Activated naive CD4-positive, alpha-beta T cell treated with anti-CD3 and anti-CD28 coated beads for 36 hours (primary cell): ENCODE measurements at regions not wholly inside any gene's neighbourhood (a gene's known extent, or its start where the extent isn't known, plus 50 kb on each side); places are given as distances from the start of the nearest gene placed in this dataset.
"Not testable (repeated sequence)": the region's sequence is repeated elsewhere in the genome, so short reads cannot be mapped to it uniquely, and the experiment has no call there.

ENCODE experiments used
- CTCF ChIA-PET: fragments of 350-600 bp; sonication (Branson Sonifier 250); formaldehyde crosslinking; loops from one replicate; lab custom pipeline; 2021; ENCODE audit warnings: antibody characterized with exemption; lab: Charles Lee
- DNase-seq: peaks from one replicate; pipeline ENCODE4 v3.0.0-alpha.2; 2020
- H3K27ac Mint-ChIP-seq: one replicate; pipeline ENCODE4 v1.8.0; 2021; ENCODE audit warnings: mild to moderate bottlenecking, mixed read lengths
- H3K27me3 Mint-ChIP-seq: one replicate; pipeline ENCODE4 v1.8.0; 2021; ENCODE audit warnings: low read depth, mixed read lengths
- H3K36me3 Mint-ChIP-seq: one replicate; pipeline ENCODE4 v1.8.0; 2021; ENCODE audit warnings: low read depth, mixed read lengths
- H3K4me1 Mint-ChIP-seq: one replicate; pipeline ENCODE4 v1.8.0; 2021; ENCODE audit warnings: low read depth, mixed read lengths
- H3K4me3 Mint-ChIP-seq: one replicate; pipeline ENCODE4 v1.8.0; 2021; ENCODE audit warnings: mild to moderate bottlenecking, moderate library complexity, mixed read lengths
- H3K9me3 Mint-ChIP-seq: one replicate; pipeline ENCODE4 v1.8.0; 2021; ENCODE audit warnings: mixed read lengths
- intact Hi-C: fragments of 100-400 bp; cut with micrococcal nuclease; formaldehyde crosslinking; loops from one replicate; pipeline ENCODE4 v1.15.1; 2023

- intact Hi-C loops = no loop called here
Measured at GRCh38 chr6:168858926-168859325, 394.7 kb downstream of the THBS2 start.

GRCh38 chr6:168856914-168857313 lies 396.7 kb downstream of the THBS2 start:
- Mint-ChIP-seq H3K4me3 (no peak overlapping the region), H3K9me3 (no peaks in the 10 kb centered on the region), H3K27me3 (no peaks in the 10 kb centered on the region), H3K27ac (no peak overlapping the region), H3K36me3 (no peaks in the 10 kb centered on the region), H3K4me1 (peaks cover 2% of the 10 kb centered on the region)
- no peak for DNase-seq
- CTCF ChIA-PET = no interaction called here
- intact Hi-C loops = no loop called here

More at GRCh38 chr6:168858926-168859325, 394.7 kb downstream of the THBS2 start:
- Mint-ChIP-seq H3K4me1 (no peaks in the 10 kb centered on the region), H3K27ac (no peak overlapping the region), H3K4me3 (no peak overlapping the region), H3K36me3 (no peaks in the 10 kb centered on the region), H3K9me3 (no peaks in the 10 kb centered on the region), H3K27me3 (no peaks in the 10 kb centered on the region)
- DNase-seq = no peak
- CTCF ChIA-PET = no interaction called here

GRCh38 chr6:168852376-168852884 lies 401.2 kb downstream of the THBS2 start:
- CTCF ChIA-PET = no interaction called here
- intact Hi-C loops = no loop called here

GRCh38 chr6:168851460-168852375 lies 401.9 kb downstream of the THBS2 start:
- no peak for DNase-seq
- Mint-ChIP-seq H3K27ac (no peak overlapping the region), H3K4me3 (no peak overlapping the region), H3K36me3 (no peaks in the 10 kb centered on the region), H3K27me3 (no peaks in the 10 kb centered on the region), H3K4me1 (peaks cover 8% of the 10 kb centered on the region), H3K9me3 (no peaks in the 10 kb centered on the region)
- CTCF ChIA-PET = no interaction called here
- intact Hi-C loops = no loop called here

More at GRCh38 chr6:168852376-168852884, 401.2 kb downstream of the THBS2 start:
- Mint-ChIP-seq H3K4me1 (peaks cover 8% of the 10 kb centered on the region), H3K36me3 (no peaks in the 10 kb centered on the region), H3K4me3 (no peak overlapping the region), H3K27me3 (no peaks in the 10 kb centered on the region), H3K9me3 (no peaks in the 10 kb centered on the region), H3K27ac (no peak overlapping the region)
- no peak for DNase-seq

- H3K9me3 Mint-ChIP-seq, intact Hi-C loops, H3K4me1 Mint-ChIP-seq, H3K27me3 Mint-ChIP-seq, CTCF ChIA-PET, H3K27ac Mint-ChIP-seq, H3K36me3 Mint-ChIP-seq, H3K4me3 Mint-ChIP-seq, DNase-seq: not testable (repeated sequence)
Measured at GRCh38 chr6:168850027-168850736, 403.5 kb downstream of the THBS2 start.

GRCh38 chr6:168849459-168849858 lies 404.2 kb downstream of the THBS2 start:
- Mint-ChIP-seq H3K9me3 (no peaks in the 10 kb centered on the region), H3K4me1 (peaks cover 8% of the 10 kb centered on the region), H3K27ac (no peak overlapping the region), H3K27me3 (no peaks in the 10 kb centered on the region), H3K4me3 (no peak overlapping the region), H3K36me3 (no peaks in the 10 kb centered on the region)
- CTCF ChIA-PET = no interaction called here
- intact Hi-C loops = no loop called here
- DNase-seq = no peak

GRCh38 chr6:168848797-168849196 lies 404.8 kb downstream of the THBS2 start:
- DNase-seq = no peak
- H3K9me3 Mint-ChIP-seq = no peaks in the 10 kb centered on the region
- H3K4me1 Mint-ChIP-seq = peaks cover 8% of the 10 kb centered on the region
- H3K27ac Mint-ChIP-seq = no peak overlapping the region
- no peak overlapping the region for H3K4me3 Mint-ChIP-seq
- no peaks in the 10 kb centered on the region for H3K27me3 Mint-ChIP-seq
- H3K36me3 Mint-ChIP-seq = no peaks in the 10 kb centered on the region
- intact Hi-C loops = no loop called here
- CTCF ChIA-PET = no interaction called here

- Mint-ChIP-seq H3K27me3 (no peaks in the 10 kb centered on the region), H3K4me1 (no peaks in the 10 kb centered on the region), H3K36me3 (no peaks in the 10 kb centered on the region), H3K9me3 (no peaks in the 10 kb centered on the region), H3K27ac (no peak overlapping the region), H3K4me3 (no peak overlapping the region)
- intact Hi-C loops = no loop called here
- DNase-seq = no peak
- CTCF ChIA-PET = no interaction called here
Measured at GRCh38 chr6:168844821-168845609, 404.0 kb downstream of the SMOC2 start.

- DNase-seq, H3K27me3 Mint-ChIP-seq, H3K27ac Mint-ChIP-seq, H3K4me3 Mint-ChIP-seq, H3K9me3 Mint-ChIP-seq, CTCF ChIA-PET, H3K4me1 Mint-ChIP-seq, H3K36me3 Mint-ChIP-seq, intact Hi-C loops: not testable (repeated sequence)
Measured at GRCh38 chr6:168842632-168843212, 401.7 kb downstream of the SMOC2 start.

GRCh38 chr6:168841609-168842278 lies 400.8 kb downstream of the SMOC2 start:
- no peak overlapping the region for H3K27ac Mint-ChIP-seq
- H3K4me3 Mint-ChIP-seq = no peak overlapping the region
- H3K36me3 Mint-ChIP-seq = no peaks in the 10 kb centered on the region
- peaks cover under 1% of the 10 kb centered on the region for H3K27me3 Mint-ChIP-seq
- no peaks in the 10 kb centered on the region for H3K4me1 Mint-ChIP-seq
- CTCF ChIA-PET = no interaction called here
- intact Hi-C loops = no loop called here
- no peaks in the 10 kb centered on the region for H3K9me3 Mint-ChIP-seq
- no peak for DNase-seq

GRCh38 chr6:168840932-168841331 lies 399.9 kb downstream of the SMOC2 start:
- DNase-seq, H3K27ac Mint-ChIP-seq, H3K4me1 Mint-ChIP-seq, intact Hi-C loops, H3K4me3 Mint-ChIP-seq, CTCF ChIA-PET, H3K36me3 Mint-ChIP-seq, H3K9me3 Mint-ChIP-seq, H3K27me3 Mint-ChIP-seq: not testable (repeated sequence)
